SK-N-SH (cell line): ENCODE measurements at regions not wholly inside any gene's neighbourhood (a gene's known extent, or its start where the extent isn't known, plus 50 kb on each side); places are given as distances from the start of the nearest gene placed in this dataset.

Experiments used
- CTCF ChIA-PET: fragments of 300-600, 350-600 bp; formaldehyde crosslinking; extraction: SDS; loops from one replicate; lab custom pipeline; 2021; lab: Yijun Ruan, JAX
- POLR2A ChIA-PET: fragments of 350-600 bp; sonication (Branson Sonifier 250); formaldehyde crosslinking; extraction: SDS; loops from one replicate; lab custom pipeline; 2020; ENCODE audit warnings: antibody characterized with exemption, inconsistent platforms; lab: Yijun Ruan, JAX
- DNase-seq: peaks from one replicate; pipeline ENCODE4 v3.0.0; 2012
- H2AFZ ChIP-seq: fragments of 200-600 bp; sonication (generic); 2 replicates; pipeline ENCODE4 v1.8.1; 2016; ENCODE audit warnings: antibody characterized with exemption, mild to moderate bottlenecking, low read depth
- H3F3A ChIP-seq: fragments of 200-600 bp; sonication (generic); replicated peaks from 2 replicates; pipeline ENCODE3; 2016; ENCODE audit warnings: antibody characterized with exemption, mild to moderate bottlenecking; ENCODE audit not compliant: insufficient read depth
- H3K27ac ChIP-seq, 2 experiments: fragments of 200-500 bp in 1 of 2; fragments of 200-600 bp in 1 of 2; sonication (Bioruptor generic) in 1 of 2; sonication (generic), shearing (Covaris generic) in 1 of 2; 2 replicates each; pipeline versions ENCODE4 v1.5.1 to v1.6.1; 2014 to 2016; ENCODE audit warnings: low read depth in 2 of 2, inconsistent platforms in 1 of 2, low read length in 1 of 2, mild to moderate bottlenecking in 1 of 2, mixed read lengths in 1 of 2
- H3K27me3 ChIP-seq: fragments of 200-600 bp; sonication (generic), shearing (Covaris generic); 2 replicates; pipeline ENCODE4 v1.6.1; 2016; ENCODE audit warnings: mixed run types; ENCODE audit not compliant: insufficient read depth
- H3K36me3 ChIP-seq, 2 experiments: fragments of 200-500 bp in 1 of 2; fragments of 200-600 bp in 1 of 2; sonication (Bioruptor generic) in 1 of 2; sonication (generic) in 1 of 2; replicated peaks in 1 of 2; 2 replicates each; pipeline versions ENCODE3 to v1.5.1; 2014 to 2016; ENCODE audit warnings: low read length in 1 of 2, mild to moderate bottlenecking in 1 of 2; ENCODE audit not compliant: insufficient read depth in 2 of 2, control insufficient read depth in 1 of 2
- H3K4me1 ChIP-seq, 2 experiments: fragments of 200-500 bp in 1 of 2; fragments of 200-600 bp in 1 of 2; sonication (Bioruptor generic) in 1 of 2; sonication (generic), shearing (Covaris generic) in 1 of 2; 2 replicates each; pipeline versions ENCODE4 v1.5.1 to v1.6.1; 2014 to 2016; ENCODE audit warnings: low read depth in 1 of 2, low read length in 1 of 2, mixed run types in 1 of 2; ENCODE audit not compliant: insufficient read depth in 2 of 2, control insufficient read depth in 1 of 2
- H3K4me2 ChIP-seq: fragments of 200-600 bp; sonication (generic), shearing (Covaris generic); 2 replicates; pipeline ENCODE4 v1.6.1; 2017; ENCODE audit warnings: mixed run types
- H3K4me3 ChIP-seq, 2 experiments: fragments of 200-500 bp in 1 of 2; fragments of 200-600 bp in 1 of 2; sonication (Bioruptor generic) in 1 of 2; sonication (generic), shearing (Covaris generic) in 1 of 2; 2 replicates each; pipeline versions ENCODE4 v1.5.1 to v1.8.1; 2014 to 2016; ENCODE audit warnings: low read depth in 2 of 2, inconsistent platforms in 1 of 2, low read length in 1 of 2, mild to moderate bottlenecking in 1 of 2, mixed read lengths in 1 of 2, moderate library complexity in 1 of 2
- H3K79me2 ChIP-seq: fragments of 200-600 bp; sonication (generic); 2 replicates; pipeline ENCODE4 v1.8.1; 2017; ENCODE audit warnings: mild to moderate bottlenecking; ENCODE audit not compliant: insufficient read depth
- H3K9ac ChIP-seq: fragments of 200-600 bp; sonication (generic); 2 replicates; pipeline ENCODE4 v1.6.1; 2017; ENCODE audit warnings: mixed run types
- H3K9me2 ChIP-seq: fragments of 200-600 bp; sonication (generic); 2 replicates; pipeline ENCODE4 v1.6.1; 2017; ENCODE audit warnings: mixed run types
- H3K9me3 ChIP-seq: fragments of 200-600 bp; sonication (generic); 2 replicates; pipeline ENCODE4 v1.6.1; 2017; ENCODE audit warnings: mixed run types, mild to moderate bottlenecking, moderate library complexity
- H4K20me1 ChIP-seq: fragments of 200-600 bp; sonication (generic); 2 replicates; pipeline ENCODE4 v1.6.1; 2017; ENCODE audit warnings: mild to moderate bottlenecking, mixed run types; ENCODE audit not compliant: insufficient read depth
- CHD2 ChIP-seq: fragments of 150-350 bp; IDR thresholded peaks from 2 replicates; pipeline ENCODE4 v1.6.1; 2018; ENCODE audit warnings: low read length; ENCODE audit not compliant: partially characterized antibody
- ELF1 ChIP-seq: IDR thresholded peaks from 2 replicates; pipeline ENCODE4 v1.4.0; 2012
- EP300 ChIP-seq, 2 experiments: IDR thresholded peaks; 2 replicates each; pipeline versions ENCODE4 v1.4.0 to v1.6.1; 2012; ENCODE audit warnings: borderline replicate concordance in 1 of 2, low read depth in 1 of 2, low read length in 1 of 2
- EZH2phosphoT487 ChIP-seq: fragments of 200-600 bp; sonication (generic); IDR thresholded peaks from 2 replicates; pipeline ENCODE4 v1.6.1; 2017; ENCODE audit warnings: low read depth, mixed run types, mild to moderate bottlenecking, antibody characterized with exemption, moderate library complexity, borderline replicate concordance
- FOSL2 ChIP-seq: IDR thresholded peaks from 2 replicates; pipeline ENCODE4 v1.4.0; 2012; ENCODE audit warnings: low read depth, mild to moderate bottlenecking, moderate library complexity, borderline replicate concordance
- FOXM1 ChIP-seq: IDR thresholded peaks from 2 replicates; pipeline ENCODE4 v1.4.0; 2012; ENCODE audit warnings: low read depth, mild to moderate bottlenecking
- IRF3 ChIP-seq: fragments of 150-350 bp; IDR thresholded peaks from 2 replicates; pipeline ENCODE4 v1.6.1; 2016; ENCODE audit warnings: mild to moderate bottlenecking, low read depth, low read length
- MEF2A ChIP-seq: IDR thresholded peaks from 2 replicates; pipeline ENCODE4 v1.4.0; 2012; ENCODE audit warnings: low read depth, borderline replicate concordance
- NFIC ChIP-seq: IDR thresholded peaks from 2 replicates; pipeline ENCODE4 v1.4.0; 2012; ENCODE audit warnings: borderline replicate concordance
- NRF1 ChIP-seq: IDR thresholded peaks from 2 replicates; pipeline ENCODE4 v1.6.1; 2012; ENCODE audit warnings: low read depth, mild to moderate bottlenecking, low read length
- RAD21 ChIP-seq: IDR thresholded peaks from 2 replicates; pipeline ENCODE4 v1.6.1; 2012; ENCODE audit warnings: mild to moderate bottlenecking, low read length
- RCOR1 ChIP-seq: fragments of 150-350 bp; IDR thresholded peaks from 2 replicates; pipeline ENCODE4 v1.6.1; 2017; ENCODE audit warnings: antibody characterized with exemption, low read length
- REST ChIP-seq: IDR thresholded peaks from 2 replicates; pipeline ENCODE4 v1.6.1; 2012; ENCODE audit warnings: mild to moderate bottlenecking, low read depth, low read length, moderate library complexity
- RXRA ChIP-seq: IDR thresholded peaks from 2 replicates; pipeline ENCODE4 v1.4.0; 2012; ENCODE audit warnings: low read depth, mild to moderate bottlenecking, borderline replicate concordance
- YY1 ChIP-seq: IDR thresholded peaks from 2 replicates; pipeline ENCODE4 v1.4.0; 2012; ENCODE audit warnings: low read depth, mild to moderate bottlenecking
- WGBS: methylation state at CpG from one replicate; pipeline ENCODE4 v1.1.6; 2017; ENCODE audit warnings: low lambda C conversion rate; 5-methylcytosine and 5-hydroxymethylcytosine counted together
- TF ChIP-seq, protein P1 (sequence below): IDR thresholded peaks from 2 replicates; pipeline ENCODE4 v1.4.0; 2012; ENCODE audit warnings: low read depth
- TF ChIP-seq, protein P2 (sequence below): IDR thresholded peaks from 2 replicates; pipeline ENCODE4; 2012

DNA sequence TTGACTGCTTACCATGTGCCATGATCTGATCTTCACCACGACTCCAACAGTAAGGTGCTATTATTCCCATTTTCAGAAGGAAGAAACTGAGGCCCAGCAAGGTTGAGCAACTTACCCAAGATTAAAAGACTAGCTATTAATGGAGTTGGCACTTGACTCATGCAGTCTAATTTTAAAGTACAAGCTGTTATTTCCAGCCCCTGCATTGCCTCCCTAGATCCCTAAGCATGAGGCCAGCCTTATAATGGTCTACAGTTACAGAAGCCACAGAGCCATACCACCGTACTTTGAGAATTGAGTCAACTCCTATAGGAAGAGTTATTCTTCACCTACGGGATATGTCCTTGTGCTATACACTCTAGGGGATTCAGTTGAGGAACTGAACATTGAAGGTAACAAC lies 66.7 kb upstream of the RBM19 start:
- no peaks in the 10 kb centered on the region for H3K9me2 ChIP-seq
- H3K4me1 ChIP-seq: no peaks in the 10 kb centered on the region
- H3K27me3 ChIP-seq: no peaks in the 10 kb centered on the region
- H3K27ac ChIP-seq: no peak overlapping the region
- no peak overlapping the region for H2AFZ ChIP-seq
- H3K4me2 ChIP-seq: no peak overlapping the region
- no peaks in the 10 kb centered on the region for H3F3A ChIP-seq
- H3K9ac ChIP-seq: no peak overlapping the region
- H3K9me3 ChIP-seq: no peaks in the 10 kb centered on the region
- no peaks in the 10 kb centered on the region for H3K79me2 ChIP-seq
- WGBS: 0% methylated on average over 3 of the region's 3 CpGs
- no peaks in the 10 kb centered on the region for H4K20me1 ChIP-seq
- no peaks in the 10 kb centered on the region for H3K36me3 ChIP-seq
- TF ChIP-seq EZH2phosphoT487: no peak
- TF ChIP-seq RXRA: no peak
- no peak for TF ChIP-seq FOSL2
- TF ChIP-seq CHD2: no peak
- no peak for TF ChIP-seq REST
- TF ChIP-seq RCOR1: no peak
- no peak for TF ChIP-seq YY1
- no peak for TF ChIP-seq NRF1
- TF ChIP-seq ELF1: no peak
- no peak for TF ChIP-seq RAD21
- H3K4me3 ChIP-seq: no peak overlapping the region
- CTCF ChIA-PET: no interaction called here
- POLR2A ChIA-PET: no interaction called here
- DNase-seq: no peak

DNA sequence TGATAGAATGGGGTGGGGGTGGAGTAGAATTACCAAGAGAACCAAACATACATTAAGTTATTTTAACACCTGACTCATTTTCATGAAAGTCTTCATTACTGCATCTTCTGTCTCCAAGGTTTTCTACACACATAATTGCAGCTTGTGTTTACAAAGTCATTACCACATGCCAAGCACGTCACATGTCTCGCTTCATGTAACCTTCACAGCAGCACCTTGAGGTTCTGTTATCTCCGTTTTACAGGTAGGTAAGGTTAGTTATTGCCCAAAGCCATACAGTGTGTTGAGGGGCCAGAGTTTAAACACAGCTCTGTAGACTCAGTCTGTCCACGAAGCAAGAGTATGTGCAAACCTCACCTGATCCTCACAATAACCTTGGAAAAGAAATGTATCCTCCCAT lies 64.3 kb upstream of the RBM19 start:
- TF ChIP-seq RCOR1 (no peak), REST (no peak), IRF3 (no peak), FOXM1 (no peak), EP300 (IDR thresholded peaks at IDR 0.05; ENCODE audit: borderline replicate concordance in 1 of 2, low read depth in 1 of 2, low read length in 1 of 2) (no peak), NFIC (no peak), MEF2A (no peak)
- TF ChIP-seq, protein P1, sequence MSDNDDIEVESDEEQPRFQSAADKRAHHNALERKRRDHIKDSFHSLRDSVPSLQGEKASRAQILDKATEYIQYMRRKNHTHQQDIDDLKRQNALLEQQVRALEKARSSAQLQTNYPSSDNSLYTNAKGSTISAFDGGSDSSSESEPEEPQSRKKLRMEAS: no peak
- TF ChIP-seq, protein P2, sequence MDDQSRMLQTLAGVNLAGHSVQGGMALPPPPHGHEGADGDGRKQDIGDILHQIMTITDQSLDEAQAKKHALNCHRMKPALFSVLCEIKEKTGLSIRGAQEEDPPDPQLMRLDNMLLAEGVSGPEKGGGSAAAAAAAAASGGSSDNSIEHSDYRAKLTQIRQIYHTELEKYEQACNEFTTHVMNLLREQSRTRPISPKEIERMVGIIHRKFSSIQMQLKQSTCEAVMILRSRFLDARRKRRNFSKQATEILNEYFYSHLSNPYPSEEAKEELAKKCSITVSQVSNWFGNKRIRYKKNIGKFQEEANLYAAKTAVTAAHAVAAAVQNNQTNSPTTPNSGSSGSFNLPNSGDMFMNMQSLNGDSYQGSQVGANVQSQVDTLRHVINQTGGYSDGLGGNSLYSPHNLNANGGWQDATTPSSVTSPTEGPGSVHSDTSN: no peak
- TF ChIP-seq, all 33 proteins: peak for 0
- WGBS: 16% methylated on average over 4 of the region's 4 CpGs
- ChIA-PET POLR2A (no interaction called here), CTCF (no interaction called here)
- H2AFZ ChIP-seq: no peak overlapping the region
- no peak for DNase-seq
- H4K20me1 ChIP-seq: no peaks in the 10 kb centered on the region
- no peak overlapping the region for H3K27ac ChIP-seq
- H3K36me3 ChIP-seq: no peaks in the 10 kb centered on the region
- no peak overlapping the region for H3K4me2 ChIP-seq
- H3K9ac ChIP-seq: no peak overlapping the region
- H3K4me1 ChIP-seq: no peaks in the 10 kb centered on the region
- no peak overlapping the region for H3K4me3 ChIP-seq
- H3K79me2 ChIP-seq: no peaks in the 10 kb centered on the region
- H3F3A ChIP-seq: no peaks in the 10 kb centered on the region
- H3K27me3 ChIP-seq: no peaks in the 10 kb centered on the region
- no peaks in the 10 kb centered on the region for H3K9me3 ChIP-seq
- H3K9me2 ChIP-seq: no peaks in the 10 kb centered on the region
